ENCODE measurements at regions not wholly inside any gene's neighbourhood (a gene's known extent, or its start where the extent isn't known, plus 50 kb on each side); places are given as distances from the start of the nearest gene placed in this dataset.
"Not testable (repeated sequence)": the region's sequence is repeated elsewhere in the genome, so short reads cannot be mapped to it uniquely, and the experiment has no call there.

DNA sequence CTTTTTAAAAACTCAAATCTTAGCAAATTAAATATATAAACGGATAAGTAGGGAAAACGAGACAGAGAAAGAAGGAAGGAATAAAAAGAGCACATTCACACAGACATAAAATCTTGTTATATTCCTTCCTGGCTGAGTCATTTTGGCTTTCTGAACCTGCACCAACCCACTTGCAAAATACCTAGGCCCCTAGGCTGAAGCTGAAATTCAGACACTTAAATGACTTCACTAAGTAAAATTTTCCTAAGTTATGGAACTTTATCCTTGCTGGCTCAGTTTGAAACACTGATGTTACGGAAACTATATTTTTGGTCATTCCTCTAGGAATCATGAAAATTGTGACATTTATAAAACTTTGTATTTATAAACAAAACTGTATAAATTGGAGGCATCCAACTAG, 462.8 kb upstream of the NFIA start:
- no peak for DNase-seq (ENCODE audit: low read depth in 4 of 4, low spot score in 3 of 4)

DNA sequence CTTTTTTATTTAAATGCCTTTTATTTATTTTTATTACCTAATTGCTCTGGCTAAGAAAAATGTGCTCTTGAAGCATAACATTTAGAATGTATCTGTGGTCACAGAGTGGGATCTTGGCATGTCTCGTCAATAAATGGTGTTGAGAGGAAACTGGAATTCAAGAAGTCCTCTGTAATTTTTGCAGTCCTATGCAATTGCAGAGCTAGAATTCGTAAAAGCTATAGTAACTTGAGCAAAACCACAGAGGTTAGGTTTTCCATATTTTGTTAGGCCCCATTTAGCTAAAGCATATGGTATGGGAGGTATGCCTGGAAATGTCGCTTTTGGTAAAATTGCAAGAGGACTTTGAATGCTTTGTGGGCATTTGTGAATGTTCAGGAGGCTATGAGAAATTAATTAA, 466.7 kb upstream of the NFIA start:
- DNase-seq (ENCODE audit: low read depth in 4 of 4, low spot score in 3 of 4) = no peak

DNA sequence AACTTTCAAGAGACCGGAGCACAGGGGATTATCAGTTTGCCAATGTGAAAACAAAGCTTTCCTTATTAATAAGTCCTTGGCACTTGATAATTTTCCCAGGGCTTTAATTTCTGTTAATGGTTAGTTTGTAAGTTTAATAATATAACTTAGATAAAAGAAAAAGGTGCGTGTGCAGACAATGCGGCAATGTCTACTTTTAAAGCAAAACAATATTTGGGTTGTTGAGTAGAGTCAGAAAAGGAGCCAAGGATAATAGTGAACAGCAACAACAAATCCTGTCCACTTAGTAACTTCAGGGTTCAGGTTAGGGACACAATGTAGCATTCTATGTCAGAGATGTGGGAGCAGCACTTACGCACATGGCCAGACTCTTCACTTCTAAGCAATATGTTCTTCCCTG, 469.6 kb upstream of the NFIA start:
- DNase-seq (ENCODE audit: low read depth in 4 of 4, low spot score in 3 of 4) = no peak

DNA sequence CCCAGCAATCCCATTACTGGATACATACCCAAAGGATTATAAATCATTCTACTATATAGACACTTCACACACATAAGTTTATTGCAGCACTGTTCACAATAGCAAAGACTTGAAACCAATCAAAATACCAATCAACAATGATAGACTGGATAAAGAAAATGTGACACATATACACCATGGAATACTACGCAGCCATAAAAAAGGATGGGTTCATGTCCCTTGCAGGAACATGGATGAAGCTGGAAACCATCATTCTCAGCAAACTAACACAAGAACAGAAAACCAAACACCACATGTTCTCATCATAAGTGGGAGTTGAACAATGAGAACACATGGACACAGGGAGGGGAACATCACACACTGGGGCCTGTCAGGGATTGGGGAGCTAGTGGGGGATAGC, 475.4 kb upstream of the NFIA start:
- not testable (repeated sequence) for DNase-seq (ENCODE audit: low read depth in 4 of 4, low spot score in 3 of 4)

DNA sequence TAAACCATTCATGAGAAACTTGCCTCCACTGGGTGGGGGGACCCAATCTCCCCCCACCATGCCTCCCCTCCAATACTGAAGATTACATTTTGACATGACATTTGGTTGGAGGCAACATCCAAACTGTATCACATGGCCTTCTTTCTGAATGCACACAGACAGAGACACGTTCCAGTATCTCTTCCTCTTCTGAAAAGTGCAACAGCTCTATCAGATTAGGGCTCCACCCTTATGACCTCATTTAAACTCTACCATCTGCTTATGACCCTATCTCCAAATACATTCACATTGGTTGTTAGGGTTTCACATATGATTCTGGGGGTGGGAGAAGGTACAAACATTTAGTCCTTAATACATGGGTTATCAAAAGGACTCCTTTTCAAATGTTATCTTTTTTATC, 481.8 kb upstream of the NFIA start:
- no peak for DNase-seq (ENCODE audit: low read depth in 4 of 4, low spot score in 3 of 4)

DNA sequence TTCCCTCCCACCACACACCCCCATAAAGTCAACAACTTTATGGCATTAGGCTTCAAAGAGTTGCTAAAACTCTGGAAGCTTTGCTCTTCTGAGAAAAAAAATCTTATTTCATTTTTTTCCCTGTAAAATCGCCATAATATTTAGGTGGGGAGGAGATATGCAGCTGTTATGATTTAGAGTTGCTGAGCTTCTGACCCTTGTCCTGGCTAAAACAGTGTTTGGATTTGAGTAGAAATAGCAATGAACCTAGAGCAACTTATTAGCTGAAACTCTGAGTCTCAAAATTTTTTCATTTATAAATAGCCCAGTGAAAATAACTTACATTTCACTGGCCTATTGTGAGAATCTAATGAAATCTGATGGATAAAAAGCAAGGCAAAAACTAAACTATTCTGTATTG, 482.8 kb upstream of the NFIA start:
- no peak for DNase-seq (ENCODE audit: low read depth in 4 of 4, low spot score in 3 of 4)

DNA sequence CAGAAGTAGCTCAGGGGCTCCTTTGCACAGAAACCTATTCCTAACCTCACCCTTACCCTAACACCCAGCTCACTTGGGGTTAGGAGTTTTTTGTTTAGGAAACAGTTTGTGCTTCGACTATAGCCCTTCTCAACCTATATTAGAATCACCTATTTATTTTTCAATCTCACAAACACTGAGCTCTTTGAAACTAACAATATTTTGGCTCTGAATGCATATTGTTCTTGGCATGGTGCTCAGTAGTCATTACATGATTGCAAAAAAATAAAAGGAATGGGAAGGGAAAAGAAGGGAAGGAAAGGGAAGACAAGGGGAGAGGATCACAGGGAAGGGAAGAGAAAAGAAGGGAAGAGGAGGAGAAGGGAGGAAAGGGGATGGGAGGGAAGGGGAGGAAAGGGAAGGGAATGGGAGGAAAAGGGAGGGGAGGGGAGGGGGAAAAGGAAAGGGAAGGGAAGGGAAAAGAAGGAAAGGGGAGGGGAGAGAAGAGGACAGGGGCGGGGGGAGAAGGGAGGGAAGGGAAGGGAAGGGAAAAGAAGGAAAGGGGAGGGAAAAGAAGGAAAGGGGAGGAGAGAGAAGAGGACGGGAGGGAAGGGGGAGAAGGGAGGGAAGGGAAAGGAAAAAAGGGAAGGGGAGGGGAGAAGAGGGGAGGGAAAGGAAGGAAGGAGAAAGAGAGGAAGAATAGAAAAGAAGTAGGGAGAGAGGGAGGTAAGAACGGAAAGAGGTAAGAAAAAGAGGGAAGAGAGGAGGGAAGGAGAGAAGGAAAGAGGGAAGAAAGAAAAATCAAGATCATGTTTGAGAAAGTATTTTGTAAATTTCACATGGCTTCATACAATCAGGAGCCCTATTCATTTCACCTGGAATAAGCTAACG, 484.1 kb upstream of the NFIA start:
- no peak for DNase-seq (ENCODE audit: low read depth in 4 of 4, low spot score in 3 of 4)

DNA sequence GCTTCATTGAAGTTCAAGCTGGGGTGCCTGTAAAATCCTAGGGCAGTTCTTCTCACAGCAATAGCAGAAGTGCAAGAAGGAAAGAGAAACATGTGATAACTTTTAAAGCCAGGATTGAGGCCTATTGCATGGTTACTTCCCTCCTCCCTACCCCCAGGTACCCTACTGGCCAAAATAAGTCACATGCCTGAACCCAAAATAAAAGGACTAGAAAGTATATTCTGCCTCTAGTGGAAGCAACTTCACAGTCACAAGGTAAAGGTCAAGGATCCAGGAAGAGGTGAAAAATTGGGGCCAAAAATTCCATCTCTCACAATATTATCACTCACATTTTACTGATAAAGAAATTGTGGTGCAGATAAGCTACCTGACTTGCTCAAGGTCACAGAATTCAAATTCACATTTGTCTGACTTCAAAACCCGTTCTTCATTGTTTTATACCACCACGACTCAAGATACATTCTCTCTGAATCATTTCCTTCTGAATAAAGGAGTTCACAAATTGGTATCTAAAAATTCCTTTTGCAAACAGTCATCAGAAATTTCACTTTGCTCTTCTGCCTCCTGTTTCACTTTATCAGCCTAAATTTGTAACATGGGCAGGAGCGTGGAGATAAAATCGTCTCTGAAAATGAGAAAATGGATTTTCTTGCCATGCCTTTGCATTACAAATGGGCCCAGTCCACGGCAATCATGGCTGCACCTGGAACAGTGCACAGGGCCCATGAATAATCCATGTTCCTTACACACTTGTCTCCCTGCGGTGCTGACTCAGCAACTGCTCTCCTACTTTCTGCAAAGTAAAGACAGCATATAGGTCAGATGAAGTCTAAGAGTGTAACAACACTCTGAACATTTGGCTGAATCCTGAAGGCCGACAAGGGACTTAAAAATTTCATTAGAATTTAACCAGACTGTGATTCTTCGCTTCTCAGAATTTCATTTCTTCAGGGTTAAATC, 485.3 kb upstream of the NFIA start:
- DNase-seq (ENCODE audit: low read depth in 4 of 4, low spot score in 3 of 4) = no peak

DNA sequence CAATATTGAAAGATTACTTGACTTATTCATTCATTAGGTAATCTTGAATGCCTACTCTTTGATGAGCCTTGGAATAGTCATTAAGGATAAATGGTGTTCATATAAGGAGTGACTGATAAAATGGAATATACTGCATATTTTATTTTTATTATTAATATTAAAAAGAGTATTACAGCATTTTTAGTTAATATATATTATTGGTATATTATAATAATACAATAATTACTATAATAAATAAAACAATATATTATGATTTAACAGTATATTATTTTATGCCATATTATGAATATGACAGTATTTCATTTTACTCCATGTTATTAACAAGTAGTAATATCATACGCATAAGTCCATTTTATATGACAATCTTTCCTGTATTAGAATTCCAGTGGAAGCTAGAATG, 490.8 kb upstream of the NFIA start:
- DNase-seq (ENCODE audit: low read depth in 4 of 4, low spot score in 3 of 4) = no peak

DNA sequence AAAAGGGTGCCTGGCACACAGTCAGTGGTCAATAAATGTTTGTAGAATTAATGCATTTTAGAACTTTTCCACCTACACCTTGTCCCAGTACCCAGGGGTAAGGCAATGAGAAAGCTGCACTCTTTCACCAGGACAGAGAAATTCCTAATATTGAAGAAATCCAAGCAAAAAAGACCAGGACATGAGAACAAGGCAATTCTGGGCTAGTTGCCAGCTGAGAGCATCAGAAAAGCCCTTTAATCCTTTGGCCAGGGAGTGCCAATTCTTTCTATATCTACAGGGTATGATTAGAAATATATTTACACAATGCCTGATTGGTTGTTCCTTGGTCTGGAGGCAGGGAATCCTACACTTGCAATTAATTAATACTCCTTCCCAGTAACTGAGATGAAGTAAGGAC, 492.4 kb upstream of the NFIA start:
- DNase-seq (ENCODE audit: low read depth in 4 of 4, low spot score in 3 of 4) = no peak

DNA sequence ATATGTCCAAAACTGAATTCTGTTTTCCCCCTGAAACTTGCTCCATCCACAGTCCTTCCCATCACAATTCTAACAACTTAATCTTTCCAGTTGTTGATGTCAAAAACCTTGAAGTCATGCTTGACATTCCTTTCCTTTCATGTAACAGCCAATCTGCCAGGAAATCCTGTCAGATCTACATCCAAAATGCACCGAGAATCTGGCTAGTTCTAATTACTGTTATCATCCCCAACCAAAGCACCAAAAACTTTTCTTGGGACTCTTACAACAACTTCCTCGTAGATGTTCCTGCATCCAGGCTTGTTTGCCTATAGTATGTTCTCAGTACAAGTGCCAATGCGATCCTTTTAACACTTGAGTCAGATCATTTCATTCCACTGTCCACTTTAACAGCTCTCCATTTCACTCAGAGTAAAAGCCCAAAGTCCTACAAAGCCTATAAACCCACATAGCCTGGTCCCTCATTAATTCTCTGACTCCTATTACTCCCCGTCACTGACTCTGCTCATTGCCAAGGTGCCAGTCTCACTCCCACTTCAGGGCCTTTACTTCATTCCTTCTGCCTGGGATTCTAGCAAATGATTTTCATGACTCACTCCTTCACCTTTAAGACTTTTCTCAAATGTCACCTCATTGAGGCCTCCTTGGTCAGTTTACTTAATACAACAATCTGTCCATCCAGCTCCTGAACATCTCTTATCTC, 493.2 kb upstream of the NFIA start:
- no peak for DNase-seq (ENCODE audit: low read depth in 4 of 4, low spot score in 3 of 4)

DNA sequence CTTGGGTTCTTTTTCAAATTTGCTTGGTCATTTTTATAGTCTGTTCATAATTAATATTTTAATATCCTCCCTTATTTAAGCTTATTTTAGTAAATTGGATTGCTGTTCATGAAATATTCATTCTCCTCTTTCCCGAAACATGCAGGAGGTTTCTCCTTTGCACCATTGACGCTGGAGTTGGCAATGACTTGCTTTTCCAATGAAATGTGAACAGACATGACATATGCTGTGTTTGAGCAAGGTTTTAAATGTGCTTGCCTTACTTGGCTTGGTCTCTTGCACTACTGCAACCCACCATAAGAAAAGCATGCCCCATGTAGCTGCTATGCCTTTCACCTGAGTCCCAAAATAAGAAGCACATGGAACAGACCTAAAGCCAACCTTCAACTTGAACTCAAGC, 498.0 kb upstream of the NFIA start:
- no peak for DNase-seq (ENCODE audit: low read depth in 4 of 4, low spot score in 3 of 4)

DNA sequence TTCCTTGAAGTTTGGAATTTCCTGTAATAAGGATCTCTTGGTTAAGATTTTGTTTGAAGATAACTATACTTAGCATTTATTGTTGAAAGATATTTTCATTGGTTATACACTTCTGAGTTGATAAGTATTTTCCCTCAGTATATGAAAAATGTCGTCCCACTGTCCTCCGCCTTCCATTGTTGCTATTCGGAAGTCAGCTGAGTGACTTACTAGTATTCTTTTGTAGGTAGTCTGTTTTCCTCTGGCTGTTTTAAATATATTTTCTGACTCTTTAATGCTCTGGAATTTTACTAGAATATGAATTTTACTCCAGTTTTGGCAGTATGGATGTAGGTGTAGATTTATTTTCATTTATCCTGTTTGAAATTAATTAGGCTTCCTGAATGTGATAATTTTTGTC, 498.7 kb upstream of the NFIA start:
- no peak for DNase-seq (ENCODE audit: low read depth in 4 of 4, low spot score in 3 of 4)

DNA sequence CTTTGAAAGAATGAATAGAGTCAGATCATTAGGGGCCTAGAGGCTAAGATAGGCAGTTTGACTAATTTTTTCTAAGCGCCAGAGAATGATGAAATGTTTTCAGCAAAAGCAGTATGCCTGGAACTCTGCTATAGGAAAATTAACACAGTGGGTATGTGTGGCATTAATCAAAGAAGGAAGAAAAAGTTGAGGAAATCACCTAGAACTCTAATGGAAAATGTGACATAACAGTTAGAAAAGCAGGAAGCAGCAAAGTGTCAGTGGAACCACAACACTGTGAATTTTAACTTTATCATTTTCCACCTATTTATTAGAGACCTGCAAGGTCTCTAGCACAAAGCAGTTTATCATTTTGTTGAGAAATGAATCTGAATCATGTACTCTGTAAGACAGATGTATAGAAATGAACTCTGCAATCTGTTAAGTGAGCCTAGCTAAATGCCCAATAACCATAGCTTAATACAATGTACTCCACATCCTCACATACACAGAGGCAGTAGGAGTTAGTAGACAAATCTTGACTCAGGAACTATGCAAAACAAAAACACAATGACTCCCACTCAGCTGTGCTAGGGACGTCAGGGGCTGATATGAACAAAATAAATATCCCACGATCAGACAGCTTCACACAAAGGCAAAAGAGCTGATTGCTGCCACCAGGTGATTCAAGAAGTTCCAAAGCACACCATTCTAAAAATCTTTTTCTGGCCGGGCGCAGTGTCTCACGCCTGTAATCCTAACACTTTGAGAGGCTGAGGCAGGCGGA, 500.7 kb upstream of the NFIA start:
- DNase-seq (ENCODE audit: low read depth in 4 of 4, low spot score in 3 of 4) = no peak

DNA sequence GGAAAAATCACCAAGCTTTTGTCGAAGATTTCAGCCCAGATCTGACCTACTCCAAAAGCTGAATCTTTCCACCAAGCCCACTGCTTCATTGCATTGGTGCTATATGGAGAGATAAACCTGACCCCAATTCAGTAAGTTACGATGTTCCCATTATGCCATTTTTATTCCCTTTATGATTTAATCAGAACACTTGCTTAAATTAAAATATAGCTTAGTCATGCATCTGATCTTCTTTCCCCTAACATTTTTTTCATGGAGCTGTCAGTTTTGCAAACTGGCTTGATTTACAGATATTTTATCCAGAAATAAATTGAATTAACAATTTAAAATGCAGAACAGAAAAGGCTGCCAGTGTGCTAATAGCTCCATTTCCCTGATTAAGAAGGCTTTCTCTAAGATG, 503.5 kb upstream of the C1orf87 start:
- DNase-seq (ENCODE audit: low read depth in 4 of 4, low spot score in 3 of 4) = no peak

DNA sequence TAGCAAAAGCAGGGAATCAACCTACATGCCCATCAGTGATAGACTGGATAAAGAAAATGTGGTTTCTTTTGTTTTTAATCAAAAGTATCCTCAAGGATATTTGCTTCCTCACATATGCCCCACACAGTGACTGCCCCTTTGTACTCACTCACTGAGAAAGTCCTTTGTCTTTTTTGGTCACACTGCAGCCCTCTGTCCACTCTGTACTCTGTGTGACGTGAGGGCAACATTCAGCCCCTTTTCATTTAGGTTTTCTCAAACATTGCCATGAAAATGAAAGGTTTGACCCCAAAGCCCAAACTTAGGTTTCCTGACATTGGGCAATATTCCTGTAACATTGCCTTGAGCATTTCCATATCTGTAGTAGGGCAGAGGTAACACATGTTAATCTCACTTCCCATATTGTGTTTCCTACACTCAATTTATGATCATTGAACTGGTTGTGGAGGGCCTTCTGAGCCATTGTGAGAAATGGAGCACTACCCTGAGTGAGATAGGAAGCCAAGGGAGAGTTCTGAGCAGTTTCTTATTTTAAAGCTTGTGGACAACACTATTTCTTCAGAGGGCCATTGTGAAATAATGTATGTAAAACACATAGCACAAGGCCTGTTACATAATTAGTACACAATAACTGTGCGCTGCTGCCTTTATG, 501.9 kb upstream of the C1orf87 start:
- no peak for DNase-seq (ENCODE audit: low read depth in 4 of 4, low spot score in 3 of 4)

DNA sequence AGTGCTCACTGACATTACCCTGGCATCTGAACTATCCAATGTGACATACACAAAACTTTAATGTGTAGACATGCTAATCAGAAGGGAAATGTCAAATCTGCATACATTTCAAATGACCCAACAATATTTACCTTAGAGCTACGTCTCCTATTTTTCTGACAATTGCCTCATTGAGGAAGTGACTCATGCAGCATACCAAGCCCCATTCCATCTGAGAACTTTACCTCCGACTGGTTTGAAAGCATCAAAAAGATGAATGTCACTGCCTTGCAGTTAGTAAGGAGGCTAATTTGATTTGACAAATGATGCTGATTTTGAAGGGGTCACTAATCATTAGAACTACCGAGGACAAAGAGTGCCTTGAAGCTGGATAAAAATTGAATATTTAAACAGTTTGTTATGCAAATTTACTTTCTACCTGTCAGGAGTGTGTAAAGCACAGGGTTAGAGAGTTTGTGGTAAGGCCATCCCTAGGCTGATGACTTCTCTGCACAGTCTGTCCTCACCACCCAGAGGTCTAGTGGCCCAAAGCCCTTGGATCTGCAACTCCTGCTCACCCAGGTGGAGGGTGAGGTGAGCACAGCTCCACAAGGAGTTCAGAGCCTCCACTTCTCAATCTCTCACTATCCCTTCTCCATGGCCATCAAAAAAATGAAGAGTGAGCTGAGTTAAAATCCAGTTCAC, 500.3 kb upstream of the C1orf87 start:
- DNase-seq (ENCODE audit: low read depth in 4 of 4, low spot score in 3 of 4) = no peak

DNA sequence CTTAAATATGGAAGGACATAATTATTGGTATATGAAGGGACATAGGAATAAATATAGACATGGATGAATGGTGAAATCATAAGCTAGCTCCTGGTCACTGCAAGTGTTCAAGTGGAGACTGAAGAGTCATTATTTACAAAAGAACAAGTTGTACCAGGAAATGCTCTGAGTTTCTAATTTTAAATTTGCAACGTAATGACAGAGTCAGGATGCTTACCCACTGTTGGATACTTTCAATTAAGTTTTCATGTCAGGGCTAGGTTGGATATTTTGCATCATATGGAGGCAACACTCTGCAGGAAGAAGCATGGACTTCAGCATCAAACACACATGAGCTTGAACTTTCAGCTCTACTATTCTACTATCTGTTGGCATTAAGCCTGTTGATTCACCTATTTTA, 499.6 kb upstream of the C1orf87 start:
- no peak for DNase-seq (ENCODE audit: low read depth in 4 of 4, low spot score in 3 of 4)

DNA sequence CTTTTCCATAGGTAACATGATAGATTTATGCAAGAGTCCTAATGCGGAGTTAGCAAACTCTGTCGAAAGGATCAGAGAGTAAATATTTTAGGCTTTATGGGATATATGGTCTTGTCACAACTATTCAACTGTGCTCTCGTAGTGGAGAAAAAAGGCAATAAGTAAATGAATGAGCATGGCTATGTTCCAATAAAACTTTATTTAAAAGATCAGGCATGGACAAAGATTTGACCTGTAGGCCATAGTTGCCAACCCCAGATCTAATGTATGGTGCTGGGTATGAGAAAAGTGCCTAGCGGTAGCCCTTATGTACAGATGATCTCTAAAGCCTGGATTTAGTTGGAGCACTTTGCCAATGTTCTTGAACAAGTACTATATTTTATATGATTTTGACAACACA, 498.8 kb upstream of the C1orf87 start:
- no peak for DNase-seq (ENCODE audit: low read depth in 4 of 4, low spot score in 3 of 4)

Measured in left renal pelvis (tissue), 4 donors.